ENCODE measurements at regions not wholly inside any gene's neighbourhood (a gene's known extent, or its start where the extent isn't known, plus 50 kb on each side); places are given as distances from the start of the nearest gene placed in this dataset.
"Not testable (repeated sequence)": the region's sequence is repeated elsewhere in the genome, so short reads cannot be mapped to it uniquely, and the experiment has no call there.

GRCh38 chr18:78438235-78438634, 541.4 kb upstream of the SALL3 start:
- H3K4me3 ChIP-seq (ENCODE audit: low read length); DNase-seq (ENCODE audit: low read depth, low spot score): not testable (repeated sequence)

GRCh38 chr18:78445880-78446279, 533.7 kb upstream of the SALL3 start:
- H3K4me3 ChIP-seq (ENCODE audit: low read length): no peak overlapping the region
- DNase-seq (ENCODE audit: low read depth, low spot score): no peak

- no peak for DNase-seq (ENCODE audit: low read depth, low spot score)
Observed at GRCh38 chr18:78447211-78447610, 532.4 kb upstream of the SALL3 start.

GRCh38 chr18:78448106-78448505, 531.5 kb upstream of the SALL3 start:
- no peak for DNase-seq (ENCODE audit: low read depth, low spot score)
- H3K4me3 ChIP-seq (ENCODE audit: low read length): no peak overlapping the region

More at GRCh38 chr18:78447211-78447610, 532.4 kb upstream of the SALL3 start:
- H3K4me3 ChIP-seq (ENCODE audit: low read length): no peak overlapping the region

- H3K4me3 ChIP-seq (ENCODE audit: low read length): no peak overlapping the region
- no peak for DNase-seq (ENCODE audit: low read depth, low spot score)
Observed at GRCh38 chr18:78448591-78448990, 531.0 kb upstream of the SALL3 start.

GRCh38 chr18:78454221-78454620, 525.4 kb upstream of the SALL3 start:
- no peak overlapping the region for H3K4me3 ChIP-seq (ENCODE audit: low read length)
- no peak for DNase-seq (ENCODE audit: low read depth, low spot score)

- no peak overlapping the region for H3K4me3 ChIP-seq (ENCODE audit: low read length)
- no peak for DNase-seq (ENCODE audit: low read depth, low spot score)
Observed at GRCh38 chr18:78455386-78455785, 524.2 kb upstream of the SALL3 start.

- no peak overlapping the region for H3K4me3 ChIP-seq (ENCODE audit: low read length)
- no peak for DNase-seq (ENCODE audit: low read depth, low spot score)
Observed at GRCh38 chr18:78457011-78457410, 522.6 kb upstream of the SALL3 start.

- H3K4me3 ChIP-seq (ENCODE audit: low read length): no peak overlapping the region
- DNase-seq (ENCODE audit: low read depth, low spot score): peak; percentile 25
Observed at GRCh38 chr18:78457731-78458130, 521.9 kb upstream of the SALL3 start.

- no peak for DNase-seq (ENCODE audit: low read depth, low spot score)
- H3K4me3 ChIP-seq (ENCODE audit: low read length): no peak overlapping the region
Observed at GRCh38 chr18:78458356-78458755, 521.3 kb upstream of the SALL3 start.

GRCh38 chr18:78459668-78460067, 520.0 kb upstream of the SALL3 start:
- no peak overlapping the region for H3K4me3 ChIP-seq (ENCODE audit: low read length)
- no peak for DNase-seq (ENCODE audit: low read depth, low spot score)

GRCh38 chr18:78460558-78460957, 519.1 kb upstream of the SALL3 start:
- DNase-seq (ENCODE audit: low read depth, low spot score): no peak
- H3K4me3 ChIP-seq (ENCODE audit: low read length): no peak overlapping the region

- DNase-seq (ENCODE audit: low read depth, low spot score): no peak
- H3K4me3 ChIP-seq (ENCODE audit: low read length): no peak overlapping the region
Observed at GRCh38 chr18:78473563-78473962, 506.1 kb upstream of the SALL3 start.

GRCh38 chr18:78477840-78478239, 501.8 kb upstream of the SALL3 start:
- H3K4me3 ChIP-seq (ENCODE audit: low read length): no peak overlapping the region
- DNase-seq (ENCODE audit: low read depth, low spot score): no peak

- DNase-seq (ENCODE audit: low read depth, low spot score): no peak
- no peak overlapping the region for H3K4me3 ChIP-seq (ENCODE audit: low read length)
Observed at GRCh38 chr18:78479443-78479842, 500.2 kb upstream of the SALL3 start.

GRCh38 chr18:78480262-78481054, 499.2 kb upstream of the SALL3 start:
- no peak for DNase-seq (ENCODE audit: low read depth, low spot score)
- no peak overlapping the region for H3K4me3 ChIP-seq (ENCODE audit: low read length)

GRCh38 chr18:78482378-78482777, 497.2 kb upstream of the SALL3 start:
- DNase-seq (ENCODE audit: low read depth, low spot score): no peak
- H3K4me3 ChIP-seq (ENCODE audit: low read length): no peak overlapping the region

GRCh38 chr18:78487649-78488048, 492.0 kb upstream of the SALL3 start:
- DNase-seq (ENCODE audit: low read depth, low spot score): no peak
- H3K4me3 ChIP-seq (ENCODE audit: low read length): no peak overlapping the region

- no peak overlapping the region for H3K4me3 ChIP-seq (ENCODE audit: low read length)
- DNase-seq (ENCODE audit: low read depth, low spot score): no peak
Observed at GRCh38 chr18:78492064-78492812, 487.4 kb upstream of the SALL3 start.

- no peak for DNase-seq (ENCODE audit: low read depth, low spot score)
- H3K4me3 ChIP-seq (ENCODE audit: low read length): no peak overlapping the region
Observed at GRCh38 chr18:78492813-78493371, 486.7 kb upstream of the SALL3 start.
